ENCODE measurements at regions not wholly inside any gene's neighbourhood (a gene's known extent, or its start where the extent isn't known, plus 50 kb on each side); places are given as distances from the start of the nearest gene placed in this dataset.
A peak's percentile ranks its signal among the peaks of the same experiment; 100 is the strongest.

- TF ChIP-seq CTCF (IDR thresholded peaks at IDR 0.05; ENCODE audit: control extremely low read depth, extremely low read depth): no peak
- ATAC-seq (ENCODE audit: insufficient read depth, low FRiP score) (no peak), DNase-seq (no peak)
- Histone ChIP-seq H3K9ac (ENCODE audit: insufficient read depth in 1 of 2, low read length in 2 of 2) (no peak overlapping the region), H3K27ac (ENCODE audit: low read depth in 1 of 2, low read length in 1 of 2) (peak overlapping the region in 1 of 2 donors; percentile 55), H3K9me3 (ENCODE audit: control insufficient read depth in 4 of 4, insufficient read depth in 3 of 4, low read length in 3 of 4) (no peaks in the 10 kb centered on the region), H3K4me3 (no peak overlapping the region), H3K27me3 (ENCODE audit: control insufficient read depth in 3 of 3, insufficient read depth in 3 of 3, low read length in 2 of 3) (no peaks in the 10 kb centered on the region), H3K36me3 (ENCODE audit: control insufficient read depth in 4 of 4, insufficient read depth in 4 of 4, low read length in 4 of 4) (peaks cover 0 to 4% (median 0%) of the 10 kb centered on the region in 4 donors), H3K4me1 (ENCODE audit: control insufficient read depth in 5 of 5, insufficient read depth in 5 of 5, low read length in 5 of 5) (peaks cover 0 to 14% (median 0%) of the 10 kb centered on the region in 5 donors)
- 95% methylated on average over 6 of the region's 6 CpGs for WGBS, 2 donors
These were observed 92.1 kb upstream of the NEDD9 start for GRCh38 chr6:11324453-11325015.

GRCh38 chr6:11323666-11324452 lies 91.4 kb upstream of the NEDD9 start:
- peak; percentile 68 for ATAC-seq (ENCODE audit: insufficient read depth, low FRiP score)
- Histone ChIP-seq H3K9ac (ENCODE audit: insufficient read depth in 1 of 2, low read length in 2 of 2) (no peak overlapping the region), H3K27me3 (ENCODE audit: control insufficient read depth in 3 of 3, insufficient read depth in 3 of 3, low read length in 2 of 3) (no peaks in the 10 kb centered on the region), H3K4me1 (ENCODE audit: control insufficient read depth in 5 of 5, insufficient read depth in 5 of 5, low read length in 5 of 5) (peaks cover 0 to 17% (median 0%) of the 10 kb centered on the region in 5 donors), H3K36me3 (ENCODE audit: control insufficient read depth in 4 of 4, insufficient read depth in 4 of 4, low read length in 4 of 4) (peaks cover 0 to 4% (median 2%) of the 10 kb centered on the region in 4 donors), H3K9me3 (ENCODE audit: control insufficient read depth in 4 of 4, insufficient read depth in 3 of 4, low read length in 3 of 4) (no peaks in the 10 kb centered on the region), H3K4me3 (no peak overlapping the region), H3K27ac (ENCODE audit: low read depth in 1 of 2, low read length in 1 of 2) (peak overlapping the region in 1 of 2 donors; percentile 55)
- TF ChIP-seq CTCF (IDR thresholded peaks at IDR 0.05; ENCODE audit: control extremely low read depth, extremely low read depth): no peak
- WGBS, 2 donors: 66 to 83% methylated on average over 16 of the region's 16 CpGs
- no peak for DNase-seq

- no peak for ATAC-seq (ENCODE audit: insufficient read depth, low FRiP score)
- no peak overlapping the region for H3K27ac ChIP-seq (ENCODE audit: low read depth in 1 of 2, low read length in 1 of 2)
- WGBS, 2 donors: 69 to 78% methylated on average over 8 of the region's 8 CpGs
These were observed 89.9 kb upstream of the NEDD9 start for GRCh38 chr6:11322252-11322885.

More at GRCh38 chr6:11322252-11322885, 89.9 kb upstream of the NEDD9 start:
- Histone ChIP-seq H3K27me3 (ENCODE audit: control insufficient read depth in 3 of 3, insufficient read depth in 3 of 3, low read length in 2 of 3) (no peaks in the 10 kb centered on the region), H3K9me3 (ENCODE audit: control insufficient read depth in 4 of 4, insufficient read depth in 3 of 4, low read length in 3 of 4) (no peaks in the 10 kb centered on the region), H3K36me3 (ENCODE audit: control insufficient read depth in 4 of 4, insufficient read depth in 4 of 4, low read length in 4 of 4) (peaks cover 0 to 3% (median 1%) of the 10 kb centered on the region in 4 donors), H3K4me3 (no peak overlapping the region), H3K9ac (ENCODE audit: insufficient read depth in 1 of 2, low read length in 2 of 2) (no peak overlapping the region), H3K4me1 (ENCODE audit: control insufficient read depth in 5 of 5, insufficient read depth in 5 of 5, low read length in 5 of 5) (peaks cover 0 to 15% (median 9%) of the 10 kb centered on the region in 5 donors)
- TF ChIP-seq CTCF (IDR thresholded peaks at IDR 0.05; ENCODE audit: control extremely low read depth, extremely low read depth): no peak
- DNase-seq: no peak
